ENCODE measurements at regions not wholly inside any gene's neighbourhood (a gene's known extent, or its start where the extent isn't known, plus 50 kb on each side); places are given as distances from the start of the nearest gene placed in this dataset.

GRCh38 chr18:55777666-55778304 lies 189.8 kb upstream of the TCF4 start:
- H3K36me3 ChIP-seq: no peaks in the 10 kb centered on the region
- no peak for TF ChIP-seq POLR2AphosphoS5 (IDR thresholded peaks at IDR 0.05)
- no peak for TF ChIP-seq CTCF (IDR thresholded peaks at IDR 0.05)
- TF ChIP-seq POLR2A (IDR thresholded peaks at IDR 0.05): no peak
- TF ChIP-seq EP300 (IDR thresholded peaks at IDR 0.05): no peak
- H3K9me3 ChIP-seq: no peaks in the 10 kb centered on the region
- peaks cover 0 to 10% (median 0%) of the 10 kb centered on the region in 4 donors for H3K4me1 ChIP-seq
- intact Hi-C loops (cut with DNase I): no loop called here
- no peak for DNase-seq
- H3K27me3 ChIP-seq: no peaks in the 10 kb centered on the region
- no peak overlapping the region for H3K4me3 ChIP-seq
- 68 to 80% methylated on average over 5 of the region's 5 CpGs for WGBS, 2 donors
- no peak overlapping the region for H3K27ac ChIP-seq

- Histone ChIP-seq H3K4me3 (no peak overlapping the region), H3K36me3 (no peaks in the 10 kb centered on the region), H3K9me3 (no peaks in the 10 kb centered on the region), H3K4me1 (peaks cover 0 to 10% (median 0%) of the 10 kb centered on the region in 4 donors), H3K27ac (no peak overlapping the region), H3K27me3 (no peaks in the 10 kb centered on the region)
- intact Hi-C loops (cut with DNase I): no loop called here
- no peak for DNase-seq
- 44 to 57% methylated on average over 2 of the region's 2 CpGs for WGBS, 2 donors
- no peak for TF ChIP-seq POLR2A (IDR thresholded peaks at IDR 0.05)
- TF ChIP-seq CTCF (IDR thresholded peaks at IDR 0.05): no peak
- TF ChIP-seq POLR2AphosphoS5 (IDR thresholded peaks at IDR 0.05): no peak
- no peak for TF ChIP-seq EP300 (IDR thresholded peaks at IDR 0.05)
Observed at GRCh38 chr18:55775972-55776371, 188.0 kb upstream of the TCF4 start.

- intact Hi-C loops (cut with DNase I): no loop called here
- no peaks in the 10 kb centered on the region for H3K9me3 ChIP-seq
- no peak for DNase-seq
- TF ChIP-seq POLR2A (IDR thresholded peaks at IDR 0.05) (no peak), POLR2AphosphoS5 (IDR thresholded peaks at IDR 0.05) (no peak), EP300 (IDR thresholded peaks at IDR 0.05) (no peak), CTCF (IDR thresholded peaks at IDR 0.05) (no peak)
- no peaks in the 10 kb centered on the region for H3K4me1 ChIP-seq
- no peak overlapping the region for H3K27ac ChIP-seq
- H3K36me3 ChIP-seq: no peaks in the 10 kb centered on the region
- 69 to 87% methylated on average over 5 of the region's 5 CpGs for WGBS, 2 donors
- H3K4me3 ChIP-seq: no peak overlapping the region
- no peaks in the 10 kb centered on the region for H3K27me3 ChIP-seq
Observed at GRCh38 chr18:55774505-55774904, 186.5 kb upstream of the TCF4 start.

GRCh38 chr18:55768255-55768654 lies 180.3 kb upstream of the TCF4 start:
- no peaks in the 10 kb centered on the region for H3K9me3 ChIP-seq
- WGBS, 2 donors: 81 to 86% methylated on average over 5 of the region's 5 CpGs
- no peak overlapping the region for H3K4me3 ChIP-seq
- no peak for DNase-seq
- H3K36me3 ChIP-seq: no peaks in the 10 kb centered on the region
- no peaks in the 10 kb centered on the region for H3K27me3 ChIP-seq
- H3K27ac ChIP-seq: no peak overlapping the region
- H3K4me1 ChIP-seq: peaks cover 0 to 6% (median 0%) of the 10 kb centered on the region in 4 donors
- intact Hi-C loops (cut with DNase I): no loop called here
- TF ChIP-seq POLR2AphosphoS5 (IDR thresholded peaks at IDR 0.05) (no peak), CTCF (IDR thresholded peaks at IDR 0.05) (no peak)

- no peak for DNase-seq
- peaks cover 0 to 7% (median 0%) of the 10 kb centered on the region in 4 donors for H3K4me1 ChIP-seq
- TF ChIP-seq POLR2A (IDR thresholded peaks at IDR 0.05) (no peak), POLR2AphosphoS5 (IDR thresholded peaks at IDR 0.05) (no peak), EP300 (IDR thresholded peaks at IDR 0.05) (no peak), CTCF (IDR thresholded peaks at IDR 0.05) (no peak)
- H3K27me3 ChIP-seq: no peaks in the 10 kb centered on the region
- WGBS, 2 donors: 56 to 73% methylated on average over 5 of the region's 5 CpGs
- H3K4me3 ChIP-seq: no peak overlapping the region
- H3K36me3 ChIP-seq: no peaks in the 10 kb centered on the region
- H3K9me3 ChIP-seq: no peaks in the 10 kb centered on the region
- no peak overlapping the region for H3K27ac ChIP-seq
- intact Hi-C loops (cut with DNase I): no loop called here
Observed at GRCh38 chr18:55764386-55764785, 176.4 kb upstream of the TCF4 start.

Measured in sigmoid colon (tissue), 6 donors.